ENCODE measurements at regions not wholly inside any gene's neighbourhood (a gene's known extent, or its start where the extent isn't known, plus 50 kb on each side); places are given as distances from the start of the nearest gene placed in this dataset.
"Not testable (repeated sequence)": the region's sequence is repeated elsewhere in the genome, so short reads cannot be mapped to it uniquely, and the experiment has no call there.

GRCh38 chr4:18103876-18104605 is 82.5 kb upstream of the LCORL start:
- no peak for DNase-seq

- no peak for DNase-seq
Measured at GRCh38 chr4:18100657-18101056, 79.1 kb upstream of the LCORL start.

- not testable (repeated sequence) for DNase-seq
Measured at GRCh38 chr4:18090447-18090846, 68.9 kb upstream of the LCORL start.

- no peak for DNase-seq
Measured at GRCh38 chr4:18082236-18082635, 60.7 kb upstream of the LCORL start.

GRCh38 chr4:18081708-18082107 is 60.2 kb upstream of the LCORL start:
- no peak for DNase-seq

- DNase-seq, result no peak
Measured at GRCh38 chr4:18077808-18078207, 56.3 kb upstream of the LCORL start.

- no peak for DNase-seq
Measured at GRCh38 chr4:18075823-18076433, 54.4 kb upstream of the LCORL start.

GRCh38 chr4:18071894-18072293 is 50.3 kb upstream of the LCORL start:
- DNase-seq, result no peak
